ENCODE measurements at regions not wholly inside any gene's neighbourhood (a gene's known extent, or its start where the extent isn't known, plus 50 kb on each side); places are given as distances from the start of the nearest gene placed in this dataset.
A peak's percentile ranks its signal among the peaks of the same experiment; 100 is the strongest.

DNA sequence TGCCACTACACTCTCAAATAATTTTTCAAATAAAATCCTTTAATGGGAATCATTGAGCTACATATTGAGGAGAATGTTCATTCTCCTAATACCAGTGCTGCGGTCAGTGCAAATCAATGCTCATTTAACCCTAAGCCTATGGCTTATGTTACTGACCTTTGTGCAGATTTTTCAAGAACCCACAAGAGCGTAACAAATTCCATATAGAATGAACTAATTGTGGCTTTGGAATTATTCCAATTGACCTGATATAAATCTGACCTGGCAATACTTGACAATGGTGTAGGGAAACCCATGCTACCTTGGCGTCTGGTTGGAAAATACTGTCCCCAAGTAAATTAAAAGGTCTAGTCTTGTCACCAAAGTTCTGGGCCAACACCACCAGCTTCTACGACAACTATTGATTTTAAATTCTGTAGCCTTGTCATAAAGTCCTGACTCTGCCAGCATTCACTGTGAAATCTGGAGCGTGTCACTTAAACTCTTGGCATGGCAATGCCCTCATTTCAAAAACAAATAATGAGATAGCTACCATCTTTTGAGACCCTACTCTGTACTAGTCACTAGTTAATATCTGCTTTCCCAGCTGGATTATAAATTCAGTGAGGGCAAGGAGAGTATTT lies 320.9 kb downstream of the AHR start:
- Mint-ChIP-seq H3K9me3 (no peaks in the 10 kb centered on the region), H3K27me3 (ENCODE audit: insufficient read depth) (no peaks in the 10 kb centered on the region), H3K27ac (no peak overlapping the region), H3K4me3 (no peak overlapping the region), H3K4me1 (ENCODE audit: low read depth) (peaks cover 35% of the 10 kb centered on the region), H3K36me3 (ENCODE audit: low read depth) (no peaks in the 10 kb centered on the region)
- DNase-seq, result no peak
- TF ChIP-seq, protein P1, sequence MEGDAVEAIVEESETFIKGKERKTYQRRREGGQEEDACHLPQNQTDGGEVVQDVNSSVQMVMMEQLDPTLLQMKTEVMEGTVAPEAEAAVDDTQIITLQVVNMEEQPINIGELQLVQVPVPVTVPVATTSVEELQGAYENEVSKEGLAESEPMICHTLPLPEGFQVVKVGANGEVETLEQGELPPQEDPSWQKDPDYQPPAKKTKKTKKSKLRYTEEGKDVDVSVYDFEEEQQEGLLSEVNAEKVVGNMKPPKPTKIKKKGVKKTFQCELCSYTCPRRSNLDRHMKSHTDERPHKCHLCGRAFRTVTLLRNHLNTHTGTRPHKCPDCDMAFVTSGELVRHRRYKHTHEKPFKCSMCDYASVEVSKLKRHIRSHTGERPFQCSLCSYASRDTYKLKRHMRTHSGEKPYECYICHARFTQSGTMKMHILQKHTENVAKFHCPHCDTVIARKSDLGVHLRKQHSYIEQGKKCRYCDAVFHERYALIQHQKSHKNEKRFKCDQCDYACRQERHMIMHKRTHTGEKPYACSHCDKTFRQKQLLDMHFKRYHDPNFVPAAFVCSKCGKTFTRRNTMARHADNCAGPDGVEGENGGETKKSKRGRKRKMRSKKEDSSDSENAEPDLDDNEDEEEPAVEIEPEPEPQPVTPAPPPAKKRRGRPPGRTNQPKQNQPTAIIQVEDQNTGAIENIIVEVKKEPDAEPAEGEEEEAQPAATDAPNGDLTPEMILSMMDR (IDR thresholded peaks at IDR 0.05), result no peak

DNA sequence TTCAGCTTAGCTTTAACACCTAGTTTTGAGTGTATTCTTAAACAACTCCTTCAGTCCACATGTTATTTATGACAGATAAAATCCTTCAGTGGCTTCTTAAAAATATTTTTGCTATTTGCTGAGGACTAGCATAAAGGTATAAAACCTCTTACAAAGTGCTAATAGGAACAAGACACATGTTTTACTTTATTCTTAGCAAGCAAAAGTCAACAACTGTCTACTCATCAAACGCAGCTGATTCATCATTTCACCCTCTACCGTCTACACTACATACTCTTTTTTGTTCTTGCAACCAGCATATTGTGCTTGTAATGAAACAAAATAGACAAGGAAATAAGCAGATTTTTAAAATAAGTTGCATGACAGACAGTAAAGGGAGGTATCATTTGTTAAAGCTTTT lies 319.7 kb downstream of the SNX13 start:
- no peaks in the 10 kb centered on the region for H3K9me3 Mint-ChIP-seq
- TF ChIP-seq, protein P1 (IDR thresholded peaks at IDR 0.05), result no peak
- no peak overlapping the region for H3K27ac Mint-ChIP-seq
- no peak overlapping the region for H3K4me3 Mint-ChIP-seq
- no peaks in the 10 kb centered on the region for H3K36me3 Mint-ChIP-seq (ENCODE audit: low read depth)
- no peak for DNase-seq
- peaks cover 47% of the 10 kb centered on the region for H3K4me1 Mint-ChIP-seq (ENCODE audit: low read depth)
- no peaks in the 10 kb centered on the region for H3K27me3 Mint-ChIP-seq (ENCODE audit: insufficient read depth)

DNA sequence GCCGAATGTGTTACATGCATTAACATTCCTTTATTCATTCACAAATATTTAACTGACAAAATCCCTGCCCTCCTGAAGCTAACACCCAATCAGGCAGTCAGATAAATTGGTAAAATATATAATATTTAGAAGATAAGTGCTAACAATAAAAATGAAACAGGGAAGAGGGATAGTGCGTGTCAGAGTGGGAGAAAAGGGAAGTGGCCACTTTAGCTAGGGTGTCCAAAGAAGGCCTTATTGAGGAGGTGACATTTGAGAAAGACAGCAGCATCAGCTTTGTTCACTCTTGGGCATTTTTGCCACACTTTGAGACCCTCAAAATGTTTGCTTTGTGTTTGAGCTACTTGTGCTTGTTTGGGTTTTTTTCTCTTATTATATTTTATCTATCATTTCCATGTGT lies 317.8 kb downstream of the SNX13 start:
- H3K27me3 Mint-ChIP-seq (ENCODE audit: insufficient read depth), result no peaks in the 10 kb centered on the region
- H3K4me1 Mint-ChIP-seq (ENCODE audit: low read depth), result peaks cover 58% of the 10 kb centered on the region
- TF ChIP-seq, protein P1 (IDR thresholded peaks at IDR 0.05), result no peak
- no peak overlapping the region for H3K27ac Mint-ChIP-seq
- no peak for DNase-seq
- no peak overlapping the region for H3K4me3 Mint-ChIP-seq
- H3K9me3 Mint-ChIP-seq, result no peaks in the 10 kb centered on the region
- no peaks in the 10 kb centered on the region for H3K36me3 Mint-ChIP-seq (ENCODE audit: low read depth)

DNA sequence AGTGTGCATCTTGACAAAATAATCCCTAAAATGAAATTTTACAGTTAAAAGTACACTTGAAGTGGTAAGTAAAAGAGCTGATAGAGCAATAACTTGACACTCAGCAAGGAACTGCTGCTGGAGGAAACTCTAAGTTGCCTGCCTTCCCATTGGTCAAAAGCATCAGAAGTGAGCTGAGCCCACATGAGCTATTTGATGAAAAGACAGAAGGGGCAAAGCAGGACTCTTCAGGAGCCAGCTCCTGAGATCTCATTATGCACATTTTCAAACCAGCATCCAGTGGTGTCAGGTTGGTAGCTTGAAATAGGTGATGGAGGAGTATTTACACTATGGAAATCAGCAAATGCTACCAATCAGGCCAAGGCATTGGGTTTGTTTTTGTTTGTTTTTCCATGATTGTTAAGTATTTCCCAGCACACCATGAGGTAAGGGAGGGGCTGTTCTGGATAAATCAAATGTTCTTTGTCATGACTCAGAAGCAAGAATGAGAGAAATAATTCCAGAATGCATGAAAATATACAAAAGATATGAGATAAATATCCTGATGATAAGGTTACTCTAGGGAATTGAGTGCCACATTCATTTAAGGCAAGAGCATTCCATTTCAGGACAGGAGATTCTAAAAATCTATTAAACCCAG lies 316.6 kb downstream of the SNX13 start:
- Mint-ChIP-seq H3K27ac (peak overlapping the region; percentile 85), H3K27me3 (ENCODE audit: insufficient read depth) (no peaks in the 10 kb centered on the region; the same call in 1 of the 2 replicates), H3K36me3 (ENCODE audit: low read depth) (no peaks in the 10 kb centered on the region), H3K4me3 (peak overlapping the region; percentile 78; the same call in 1 of the 2 replicates), H3K9me3 (no peaks in the 10 kb centered on the region), H3K4me1 (ENCODE audit: low read depth) (peaks cover 46% of the 10 kb centered on the region)
- DNase-seq, result peak; percentile 58
- TF ChIP-seq, protein P1 (IDR thresholded peaks at IDR 0.05), result no peak

DNA sequence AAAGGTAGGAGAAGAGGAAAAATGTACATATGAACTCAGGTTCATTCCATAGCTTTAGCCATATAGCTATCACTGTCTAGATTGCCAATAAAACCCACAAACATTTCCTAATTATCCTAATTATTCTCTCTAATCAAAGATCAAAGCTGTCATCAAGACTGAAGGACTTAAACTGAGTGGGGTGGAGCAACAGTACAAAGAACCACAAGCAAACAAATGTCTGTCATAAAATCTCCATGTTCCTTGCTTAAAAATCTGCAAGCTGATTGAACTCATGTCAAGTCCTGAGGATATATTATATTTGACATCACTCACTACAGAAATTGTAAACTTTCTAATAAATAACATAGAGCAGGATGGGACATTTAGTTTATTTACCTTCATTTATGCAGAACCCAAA lies 315.9 kb downstream of the SNX13 start:
- TF ChIP-seq, protein P1 (IDR thresholded peaks at IDR 0.05), result no peak
- Mint-ChIP-seq H3K4me1 (ENCODE audit: low read depth) (peaks cover 44% of the 10 kb centered on the region), H3K36me3 (ENCODE audit: low read depth) (no peaks in the 10 kb centered on the region), H3K9me3 (no peaks in the 10 kb centered on the region), H3K27me3 (ENCODE audit: insufficient read depth) (no peaks in the 10 kb centered on the region; the same call in 1 of the 2 replicates), H3K27ac (peak overlapping the region; percentile 85), H3K4me3 (peak overlapping the region; percentile 78; the same call in 1 of the 2 replicates)
- peak; percentile 10 for DNase-seq

Measured in HFFc6 (cell line).